HG02870 (cell line): ENCODE measurements at regions not wholly inside any gene's neighbourhood (a gene's known extent, or its start where the extent isn't known, plus 50 kb on each side); places are given as distances from the start of the nearest gene placed in this dataset.
"Not testable (repeated sequence)": the region's sequence is repeated elsewhere in the genome, so short reads cannot be mapped to it uniquely, and the experiment has no call there.

ENCODE experiments used
- ATAC-seq: cut with Tn5 transposase; IDR thresholded peaks from one replicate; pipeline ENCODE4 v1.9.1; 2021; ENCODE audit warnings: mild to moderate bottlenecking, moderate library complexity; ENCODE audit not compliant: unreplicated experiment

DNA sequence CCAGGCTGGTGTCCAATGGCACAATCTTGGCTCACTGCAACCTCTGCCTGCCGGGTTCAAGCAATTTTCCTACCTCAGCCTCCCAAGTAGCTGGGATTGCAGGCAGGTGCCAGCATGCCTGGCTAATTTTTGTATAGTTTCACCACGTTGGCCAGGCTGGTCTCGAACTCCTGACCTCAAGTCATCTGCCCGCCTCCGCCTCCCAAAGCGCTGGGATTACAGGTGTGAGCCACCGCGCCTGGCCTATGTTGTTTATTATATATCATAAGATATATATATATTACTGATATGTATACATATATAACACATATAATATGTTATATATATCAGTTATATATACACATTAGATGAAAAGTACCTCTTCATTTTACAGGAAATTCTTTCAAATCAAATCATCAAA is 914.7 kb downstream of the FOXD4L5 start:
- not testable (repeated sequence) for ATAC-seq

DNA sequence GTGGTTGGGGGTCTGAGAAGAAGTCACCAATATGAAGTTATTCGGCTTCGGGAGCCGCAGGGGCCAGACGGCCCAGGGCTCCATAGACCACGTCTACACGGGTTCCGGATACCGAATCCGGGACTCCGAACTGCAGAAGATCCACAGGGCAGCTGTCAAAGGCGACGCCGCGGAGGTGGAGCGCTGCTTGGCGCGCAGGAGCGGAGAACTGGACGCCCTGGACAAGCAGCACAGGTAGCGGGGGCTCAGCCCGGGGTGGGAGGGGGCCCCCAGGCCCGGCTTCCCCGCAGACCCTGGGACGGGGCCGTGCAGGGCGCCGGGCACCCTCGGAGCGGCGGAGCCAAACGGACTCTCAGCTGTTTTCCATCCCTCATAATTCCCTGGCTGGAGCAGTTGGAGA is 915.4 kb downstream of the FOXD4L5 start:
- ATAC-seq: not testable (repeated sequence)

DNA sequence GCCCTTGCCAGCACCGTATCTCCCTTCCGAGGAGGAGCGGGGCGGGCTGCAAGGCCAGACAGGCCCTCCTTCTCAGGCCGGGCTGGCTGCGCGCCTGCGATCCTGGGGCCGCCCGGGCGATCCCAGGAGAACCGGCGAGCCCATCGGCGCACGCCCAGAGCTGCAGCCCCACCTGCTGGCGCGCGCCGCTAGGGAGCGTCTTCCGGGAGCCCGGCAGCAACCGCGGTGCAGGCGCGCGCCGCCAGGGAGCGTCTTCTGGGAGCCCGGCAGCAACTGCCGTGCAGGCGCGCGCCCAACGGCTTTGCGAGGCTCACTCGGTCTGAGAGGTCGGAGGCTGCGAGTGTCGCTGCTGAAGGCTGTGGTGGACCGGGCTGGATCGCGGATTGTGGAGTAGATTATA is 915.9 kb downstream of the FOXD4L5 start:
- peak; percentile 98 for ATAC-seq

DNA sequence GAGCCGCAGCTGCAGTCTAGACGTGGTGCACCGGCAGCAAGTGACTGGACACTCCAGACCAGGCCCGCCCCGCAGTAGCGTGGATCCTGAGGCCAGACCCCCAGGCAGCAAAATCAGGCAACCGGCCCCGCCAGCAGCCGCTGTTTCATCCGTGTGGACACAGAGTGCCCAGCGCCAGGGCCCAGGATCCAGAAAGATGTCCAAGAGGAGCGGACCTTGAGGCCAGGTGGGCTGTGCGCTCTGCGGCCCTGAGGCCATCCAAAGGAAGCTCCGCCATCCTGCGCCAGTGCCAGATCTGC is 916.4 kb downstream of the FOXD4L5 start:
- ATAC-seq: not testable (repeated sequence)

DNA sequence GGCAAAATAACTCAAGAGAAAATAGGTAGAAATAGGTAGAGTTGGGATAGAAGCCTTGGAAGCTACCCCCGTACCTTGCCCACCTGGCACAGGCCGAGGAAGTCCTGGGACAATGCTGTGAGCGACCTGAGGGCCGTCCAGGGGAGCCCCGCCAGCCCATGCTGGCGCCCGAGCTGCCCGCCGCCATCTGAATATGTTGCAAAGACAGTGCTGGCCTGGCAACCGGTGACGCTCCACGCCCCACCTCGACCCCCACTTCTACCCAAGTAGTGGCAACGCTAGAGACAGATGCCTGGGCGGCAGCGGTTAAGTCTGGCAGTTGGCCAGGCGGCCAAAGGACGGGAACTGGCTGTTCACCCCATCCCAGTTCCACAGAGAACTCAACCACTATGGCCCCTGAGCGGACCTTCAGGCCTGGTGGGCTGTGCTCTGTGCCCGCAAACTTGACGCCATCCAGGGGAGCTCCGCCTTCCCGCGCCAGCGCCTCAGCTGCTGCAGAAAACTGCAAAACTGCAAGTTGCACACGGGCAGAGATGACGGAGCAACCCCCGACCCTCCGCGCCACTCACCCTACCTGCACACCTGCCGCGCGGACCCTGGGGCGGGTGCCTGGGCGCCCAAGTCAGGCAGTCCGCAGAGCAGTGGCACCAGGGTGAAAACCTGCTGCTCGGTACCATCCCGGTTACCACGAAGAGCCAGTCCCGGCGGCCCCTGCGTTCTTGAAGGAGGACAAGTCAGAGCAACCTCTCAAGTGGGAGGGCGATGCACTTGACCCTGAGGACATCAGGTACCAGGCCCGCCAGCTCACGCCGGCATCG is 917.0 kb downstream of the FOXD4L5 start:
- not testable (repeated sequence) for ATAC-seq
